Body of pancreas (tissue), 4 donors: ENCODE measurements at regions not wholly inside any gene's neighbourhood (a gene's known extent, or its start where the extent isn't known, plus 50 kb on each side); places are given as distances from the start of the nearest gene placed in this dataset.

ENCODE experiments used
- CTCF ChIP-seq, 7 experiments: fragments of 450-650 bp in 4 of 7; fragments of 200-600 bp in 3 of 7; sonication (generic) in 3 of 7; IDR thresholded peaks; one replicate each; pipeline ENCODE4 v1.5.1; 2016 to 2019; ENCODE audit warnings: antibody characterized with exemption in 7 of 7
- POLR2A ChIP-seq, 3 donors: fragments of 450-650 bp; IDR thresholded peaks; one replicate each; pipeline ENCODE4 v1.6.1; 2016; ENCODE audit warnings: antibody characterized with exemption in 3 of 3, mild to moderate bottlenecking in 2 of 3

DNA sequence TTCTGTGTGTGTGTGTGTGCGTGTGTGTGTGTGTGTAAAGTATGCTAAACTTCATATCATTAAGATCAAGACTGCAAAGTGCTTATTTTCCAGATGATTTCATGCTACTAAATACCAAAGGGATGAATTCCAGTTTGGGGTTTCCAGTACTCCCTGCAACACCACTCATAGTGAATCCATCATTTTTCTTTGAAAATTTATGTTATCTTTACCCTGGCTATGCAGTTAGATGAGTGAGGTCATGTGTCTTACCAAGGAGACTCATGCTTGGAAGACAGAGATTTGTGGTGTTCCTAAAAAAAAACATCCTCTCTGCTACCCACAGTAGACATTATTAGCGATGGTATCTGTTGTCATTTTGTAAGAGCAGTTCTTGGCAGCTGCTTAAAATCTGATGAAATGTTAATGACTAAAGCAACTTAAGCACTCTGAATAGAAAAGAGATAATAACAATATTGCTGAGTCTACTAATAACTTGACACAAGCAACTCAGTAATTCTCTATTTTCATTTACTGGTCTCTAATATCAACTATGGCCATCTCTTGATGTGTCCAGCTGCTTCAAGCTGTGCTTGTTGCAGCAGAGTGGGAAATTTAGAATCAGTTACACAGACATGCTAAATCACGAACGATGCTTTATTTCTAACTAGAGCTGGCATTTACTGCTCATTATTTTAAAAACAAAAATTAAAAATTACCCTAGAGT is 1953.0 kb upstream of the IGFBP7 start:
- TF ChIP-seq POLR2A (IDR thresholded peaks at IDR 0.05) (no peak), CTCF (IDR thresholded peaks at IDR 0.05) (no peak)
